ENCODE measurements at regions not wholly inside any gene's neighbourhood (a gene's known extent, or its start where the extent isn't known, plus 50 kb on each side); places are given as distances from the start of the nearest gene placed in this dataset.
"Not testable (repeated sequence)": the region's sequence is repeated elsewhere in the genome, so short reads cannot be mapped to it uniquely, and the experiment has no call there.

DNA sequence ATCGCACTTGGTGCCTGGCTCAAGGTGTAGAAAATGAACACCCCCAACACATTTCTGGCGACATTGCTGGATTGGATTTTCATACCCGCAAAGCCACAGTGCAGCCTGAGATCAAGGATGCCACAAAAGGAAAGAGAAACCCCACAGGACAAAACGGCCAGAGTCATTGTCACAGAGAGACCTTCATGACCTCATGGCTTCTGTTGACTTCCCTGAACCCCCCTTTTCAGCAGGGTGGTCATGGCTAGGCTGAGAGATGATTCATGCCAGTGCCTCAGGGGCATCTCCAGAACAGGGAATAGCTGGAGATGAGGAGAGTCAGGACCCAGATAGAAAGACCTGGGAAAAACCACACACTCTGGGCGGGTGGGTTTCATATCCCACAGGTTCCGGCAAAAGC, 122.0 kb downstream of the C16orf95 start:
- DNase-seq, result no peak

DNA sequence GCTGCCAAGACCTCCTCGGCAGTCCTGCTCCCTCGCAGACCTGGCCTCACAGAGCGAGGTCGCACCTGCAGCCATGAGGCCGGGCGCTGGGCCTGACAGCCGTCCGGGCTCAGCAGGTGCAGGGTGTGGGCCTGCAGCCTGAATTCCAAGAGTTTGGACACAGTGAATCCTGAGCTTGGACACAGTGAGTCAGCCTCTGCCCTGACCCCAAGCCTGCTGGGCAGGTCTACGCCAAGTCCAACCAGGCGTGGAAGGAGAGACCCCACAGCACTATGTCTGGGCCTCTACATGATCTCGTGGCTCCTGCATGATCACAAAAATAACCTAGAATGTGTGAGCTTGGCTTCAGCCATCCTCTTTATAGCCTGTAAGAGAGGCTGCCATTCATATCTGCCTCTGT, 121.0 kb downstream of the C16orf95 start:
- DNase-seq, result no peak

DNA sequence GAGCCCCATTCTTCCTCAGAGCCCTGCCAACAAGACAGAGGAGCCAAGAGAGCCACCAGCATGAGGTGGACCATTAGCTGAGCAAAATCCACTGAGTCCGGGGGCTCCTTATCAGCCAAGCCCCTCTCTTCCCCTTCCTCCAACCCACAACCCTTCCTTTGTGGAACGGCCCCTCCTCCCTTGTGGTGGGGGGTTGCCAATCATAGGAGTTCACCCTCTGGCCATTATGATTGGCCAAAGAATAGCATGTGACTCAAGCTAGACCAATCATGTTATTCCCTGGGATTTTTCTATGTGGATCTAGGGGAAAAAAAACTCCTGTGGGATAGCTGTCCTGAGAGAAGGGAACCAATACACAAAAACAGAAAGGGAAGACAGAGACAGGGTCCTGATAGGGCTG, 120.5 kb downstream of the C16orf95 start:
- DNase-seq, result no peak

DNA sequence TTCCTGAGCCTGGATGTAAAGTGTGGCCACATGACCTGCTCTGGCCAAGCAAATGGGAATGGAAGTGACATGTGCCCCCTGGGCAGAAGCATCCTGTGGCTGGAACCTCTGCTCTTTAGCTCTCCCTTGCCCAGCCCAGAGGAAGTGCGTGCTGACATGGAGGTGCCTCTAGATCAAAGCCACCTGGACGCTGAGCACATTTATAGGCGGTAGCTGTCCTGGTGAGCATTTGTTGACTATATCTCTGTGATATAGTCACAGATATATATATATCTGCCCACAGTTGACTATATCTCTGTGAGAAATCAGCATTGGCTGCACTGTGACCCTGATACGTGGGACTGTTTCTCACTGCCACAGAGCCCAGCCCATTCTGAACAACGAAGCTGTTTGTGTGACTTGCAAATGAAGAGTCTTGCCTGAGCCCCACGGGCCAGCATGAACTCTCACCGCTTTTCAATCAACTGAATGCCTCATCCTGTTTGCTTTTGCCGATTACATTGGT, 118.8 kb downstream of the C16orf95 start:
- no peak for DNase-seq

DNA sequence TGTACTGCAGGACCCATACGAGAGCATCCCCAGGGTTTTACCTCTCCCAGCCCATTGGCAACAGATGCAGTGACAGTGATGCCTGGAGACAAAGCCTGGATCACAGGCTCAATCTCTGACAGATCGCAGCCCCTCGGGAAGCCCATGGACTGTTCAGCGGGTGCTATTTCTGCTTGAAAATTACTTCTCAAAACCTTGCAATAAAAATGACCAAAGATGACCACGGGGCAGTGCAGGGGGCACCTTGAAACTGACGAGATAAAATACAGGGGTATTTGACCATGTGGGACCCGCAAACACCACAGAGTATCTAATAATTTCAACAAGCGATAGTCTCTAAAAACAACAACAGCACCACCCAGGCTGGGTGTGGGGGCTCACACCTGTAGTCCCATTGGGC, 118.3 kb downstream of the C16orf95 start:
- no peak for DNase-seq

DNA sequence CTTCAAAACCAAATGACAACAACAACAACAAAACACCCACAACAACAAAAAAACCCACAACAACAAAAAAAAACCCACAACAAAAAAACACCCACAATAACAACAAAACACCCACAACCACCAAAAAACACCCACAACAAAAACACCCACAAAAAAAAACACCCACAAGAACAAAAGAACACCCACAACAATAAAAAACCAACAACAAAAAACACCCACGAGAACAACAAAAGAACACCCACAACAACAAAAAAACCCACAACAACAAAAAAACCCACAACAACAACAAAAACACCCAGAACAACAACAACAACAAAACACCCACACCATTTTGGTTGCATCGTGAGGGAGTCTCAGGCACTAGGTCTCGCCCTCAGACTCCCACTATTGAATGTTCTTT, 117.8 kb downstream of the C16orf95 start:
- DNase-seq, result no peak

DNA sequence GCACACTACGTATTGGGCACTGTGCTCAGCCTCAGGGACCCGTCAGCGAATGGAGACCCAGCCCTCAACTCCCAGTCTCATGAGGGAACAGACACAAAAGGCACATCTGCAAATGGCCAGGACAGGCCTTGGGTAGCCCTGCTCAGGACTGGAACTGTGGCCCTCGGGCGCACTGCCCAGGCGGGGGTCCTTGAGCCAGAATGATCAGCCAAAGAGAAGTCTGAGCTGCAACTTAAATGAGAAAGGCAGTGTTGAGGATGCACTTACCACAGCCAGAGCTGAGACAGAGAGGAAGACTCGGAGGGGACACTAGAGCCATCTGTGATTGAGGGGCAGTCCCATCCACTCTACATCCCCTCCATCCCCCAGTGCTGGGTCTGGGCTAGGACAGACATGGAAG, 117.3 kb downstream of the C16orf95 start:
- DNase-seq, result no peak

DNA sequence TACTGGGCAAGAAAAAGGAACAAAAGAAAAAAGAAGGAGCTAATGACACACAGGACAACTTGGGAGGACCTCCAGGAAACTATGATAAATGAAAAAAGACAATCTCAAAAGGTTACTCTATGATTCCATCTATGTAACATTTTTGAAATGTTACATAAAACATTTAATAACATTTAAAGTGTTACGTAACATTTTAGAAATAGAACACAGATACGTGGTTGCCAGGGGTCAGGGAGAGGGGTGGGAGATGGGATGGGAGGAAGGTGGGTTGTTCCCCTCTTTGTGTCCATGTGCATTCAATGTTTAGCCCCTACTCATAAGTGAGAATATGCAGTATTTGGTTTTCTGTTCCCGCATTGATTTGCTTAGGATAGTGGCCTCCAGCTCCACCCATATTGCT, 116.6 kb downstream of the C16orf95 start:
- DNase-seq, result no peak

DNA sequence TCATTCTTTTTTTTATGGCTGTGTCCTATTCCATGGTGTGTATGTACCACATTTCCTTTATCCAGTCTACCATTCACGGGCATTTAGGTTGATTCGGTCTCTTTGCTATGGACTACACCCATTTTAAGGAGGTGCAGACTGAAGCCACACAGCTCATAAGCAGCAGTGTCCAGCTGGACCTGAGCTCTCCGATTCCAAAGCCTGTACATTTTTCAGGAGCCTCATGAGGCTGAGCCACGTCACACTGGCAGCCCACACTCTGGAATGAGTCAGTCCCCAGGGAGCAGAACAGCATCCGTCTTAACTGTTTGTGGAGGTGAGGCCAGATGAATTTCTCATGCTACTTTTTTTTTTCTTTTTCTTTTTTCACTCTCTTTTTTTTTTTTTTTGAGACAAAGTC, 116.1 kb downstream of the C16orf95 start:
- DNase-seq, result no peak

DNA sequence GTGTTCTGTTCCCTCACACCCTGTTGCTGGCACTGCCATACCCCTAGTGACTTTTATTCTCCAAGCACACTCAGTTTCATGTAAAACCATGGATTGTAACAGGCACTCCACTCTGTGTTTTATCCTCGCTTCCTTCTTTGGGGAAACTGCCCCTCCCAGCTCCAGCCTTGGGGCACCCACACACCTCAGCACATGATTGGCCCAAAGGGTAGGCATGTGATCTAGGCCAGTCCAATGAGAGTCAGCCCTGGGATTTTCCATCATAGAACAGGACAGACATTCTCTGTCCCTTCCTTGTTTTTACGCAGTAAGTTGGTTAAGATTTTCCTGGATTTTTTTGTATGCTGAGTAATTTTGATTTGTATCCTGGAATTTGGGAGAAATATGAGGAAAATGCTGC, 115.4 kb downstream of the C16orf95 start:
- no peak for DNase-seq

DNA sequence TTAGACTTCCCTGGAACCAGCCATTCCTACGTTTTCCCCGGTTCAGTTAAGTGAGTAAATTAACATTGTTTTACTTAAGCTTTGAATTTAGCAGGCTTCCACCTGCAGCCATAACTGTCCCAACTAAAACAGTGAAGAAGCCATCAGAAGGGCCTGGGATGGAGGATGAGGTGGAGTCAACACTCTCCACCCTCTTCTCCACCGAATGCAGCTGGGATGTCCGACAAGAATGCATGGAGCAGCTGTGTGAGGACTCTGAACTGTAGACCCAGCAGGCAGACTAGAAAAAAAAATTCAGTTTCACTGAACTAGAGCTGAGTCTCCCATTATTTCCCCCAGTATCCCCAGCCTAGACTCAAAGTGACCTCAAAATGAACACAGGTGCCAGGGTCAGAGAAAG, 114.8 kb downstream of the C16orf95 start:
- no peak for DNase-seq

DNA sequence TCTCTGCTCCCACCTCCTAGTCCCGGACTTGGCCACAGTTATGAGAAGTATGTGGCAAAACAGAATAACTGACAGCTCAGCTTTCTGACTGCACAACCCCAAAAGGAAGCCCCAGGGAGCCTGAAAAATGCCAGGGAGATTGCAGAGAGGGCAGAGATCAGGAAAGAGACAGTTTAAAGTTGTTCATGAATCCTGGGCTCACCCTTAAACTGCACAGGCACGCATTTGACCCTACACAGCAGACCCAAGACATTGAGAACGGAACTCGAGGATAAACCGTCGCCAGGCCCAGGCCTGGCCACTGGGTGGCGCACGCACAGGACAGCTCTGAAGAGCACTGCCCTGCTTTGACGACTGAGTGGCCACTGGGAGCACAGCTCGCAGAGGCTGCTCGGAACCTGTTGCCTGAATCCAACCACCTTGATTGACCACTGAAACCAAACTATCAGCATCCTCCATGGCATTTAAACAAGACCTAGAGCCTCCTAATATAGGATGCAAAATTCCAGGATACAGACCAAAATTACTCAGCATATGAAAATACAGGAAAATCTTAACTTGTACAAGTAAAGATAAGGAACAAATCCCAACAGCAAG, 114.0 kb downstream of the C16orf95 start:
- DNase-seq, result peak; percentile 82

DNA sequence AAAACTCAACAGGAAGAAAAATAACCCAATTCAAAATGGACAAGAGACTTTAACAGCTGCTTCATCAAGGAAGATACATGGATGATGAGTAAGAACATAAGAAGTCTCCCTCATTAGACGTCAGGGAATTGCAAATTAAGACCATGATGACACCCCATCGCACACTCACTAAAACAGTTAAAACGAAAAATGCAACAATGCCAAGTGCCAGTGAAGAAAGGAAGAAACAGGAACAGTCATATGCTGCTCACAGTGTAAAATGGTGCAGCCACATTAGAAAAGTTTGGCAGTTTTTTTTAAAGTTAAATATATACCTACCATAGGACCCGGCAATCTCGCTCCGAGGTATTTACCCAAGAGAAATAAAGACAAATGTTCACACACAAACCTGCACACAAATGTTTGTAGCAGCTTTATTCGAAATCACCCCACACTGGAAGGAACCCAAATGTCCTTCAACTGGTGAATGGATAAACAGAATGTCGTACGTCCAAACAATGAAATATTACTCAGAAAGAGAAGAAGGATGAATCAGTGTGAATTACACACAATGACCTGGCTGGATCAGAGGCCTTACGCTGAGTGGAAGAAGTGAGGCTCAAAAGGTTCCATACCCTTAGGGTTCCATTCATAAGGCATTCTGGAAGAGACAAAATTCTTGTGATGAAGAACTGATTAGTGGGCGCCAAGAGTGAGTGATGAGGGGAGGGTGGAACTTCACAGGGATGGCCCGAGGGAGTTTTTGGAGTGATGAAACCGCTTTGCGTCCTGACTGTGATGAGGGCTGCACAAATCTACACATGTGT, 110.3 kb downstream of the C16orf95 start:
- DNase-seq, result no peak

DNA sequence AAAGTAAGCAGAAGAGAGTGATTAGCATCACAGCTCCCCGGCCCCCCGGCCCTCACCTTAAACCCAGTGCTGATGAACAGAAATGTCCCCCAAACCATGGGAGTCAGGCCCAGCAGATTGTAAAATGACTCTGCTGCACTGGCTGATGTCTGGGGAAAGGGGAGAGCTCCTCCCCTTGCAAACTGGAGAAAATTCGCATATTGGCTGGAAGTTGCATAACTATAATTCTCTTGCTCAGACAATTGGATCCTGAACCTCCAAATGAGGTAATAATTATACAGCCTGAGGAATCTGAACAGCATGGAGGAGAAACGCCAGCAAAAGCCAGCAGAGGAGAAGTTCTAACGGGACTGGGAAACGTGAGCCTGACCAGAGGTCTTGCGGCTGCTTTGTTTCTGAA, 109.7 kb downstream of the C16orf95 start:
- no peak for DNase-seq

DNA sequence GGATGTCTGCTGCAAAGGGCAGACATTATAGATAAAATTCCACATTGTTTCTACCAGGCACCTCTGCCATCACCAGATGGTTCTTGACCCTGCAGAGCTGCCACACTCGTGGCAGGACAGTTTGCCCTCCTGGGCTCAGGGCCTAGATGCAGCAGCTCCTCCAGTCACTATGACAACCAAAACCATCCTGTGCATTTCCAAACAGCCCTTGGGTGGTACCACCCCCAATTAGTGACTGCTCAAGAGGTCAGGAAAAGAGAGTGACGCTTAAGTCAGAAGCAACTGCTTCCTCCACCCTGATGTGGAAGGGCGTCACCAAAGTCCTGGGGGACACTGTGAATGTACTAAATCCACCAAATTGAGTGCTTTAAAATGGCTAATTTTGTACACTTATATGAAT, 109.2 kb downstream of the C16orf95 start:
- DNase-seq, result no peak

DNA sequence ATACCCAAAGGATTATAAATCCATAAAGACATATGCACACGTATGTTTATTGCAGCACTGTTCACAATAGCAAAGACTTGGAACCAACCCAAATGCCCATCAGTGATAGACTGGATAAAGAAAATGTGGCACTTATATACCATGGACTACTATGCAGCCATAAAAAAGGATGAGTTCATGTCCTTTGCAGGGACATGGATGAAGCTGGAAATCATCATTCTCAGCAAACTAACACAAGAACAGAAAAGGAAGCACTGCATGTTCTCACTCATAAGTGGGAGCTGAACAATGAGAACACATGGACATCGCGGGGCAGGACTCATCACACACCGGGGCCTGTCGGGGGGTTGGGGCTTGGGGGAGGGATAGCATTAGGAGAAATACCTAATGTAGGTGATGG, 108.2 kb downstream of the C16orf95 start:
- not testable (repeated sequence) for DNase-seq

DNA sequence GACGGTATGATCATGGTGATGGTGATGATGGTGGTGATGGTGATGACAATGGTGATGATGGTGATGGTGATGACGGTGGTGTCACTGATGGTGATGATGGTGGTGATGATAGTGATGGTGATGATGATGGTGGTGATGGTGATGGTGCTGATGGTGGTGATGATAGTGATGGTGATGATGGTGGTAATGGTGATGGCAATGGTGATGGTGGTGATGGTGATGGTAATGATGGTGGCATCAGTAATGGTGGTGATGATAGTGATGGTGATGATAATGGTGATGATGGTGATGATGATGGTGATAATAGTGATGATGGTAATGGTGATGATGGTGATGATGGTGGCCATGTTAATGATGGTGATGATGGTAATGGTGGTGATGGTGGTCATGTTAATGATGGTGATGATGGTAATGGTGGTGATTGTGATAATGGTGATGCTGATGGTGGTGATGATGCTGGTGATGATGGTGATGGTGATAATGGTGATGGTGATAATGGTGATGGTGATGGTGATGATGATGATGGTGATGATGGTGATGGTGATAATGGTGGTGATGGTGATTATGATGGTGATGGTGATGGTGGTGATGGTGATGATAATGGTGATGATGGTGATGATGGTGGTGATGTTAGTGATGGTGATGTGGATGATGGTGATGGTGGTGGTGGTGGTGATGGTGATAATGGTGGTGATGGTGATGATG, 107.2 kb downstream of the C16orf95 start:
- DNase-seq, result no peak

DNA sequence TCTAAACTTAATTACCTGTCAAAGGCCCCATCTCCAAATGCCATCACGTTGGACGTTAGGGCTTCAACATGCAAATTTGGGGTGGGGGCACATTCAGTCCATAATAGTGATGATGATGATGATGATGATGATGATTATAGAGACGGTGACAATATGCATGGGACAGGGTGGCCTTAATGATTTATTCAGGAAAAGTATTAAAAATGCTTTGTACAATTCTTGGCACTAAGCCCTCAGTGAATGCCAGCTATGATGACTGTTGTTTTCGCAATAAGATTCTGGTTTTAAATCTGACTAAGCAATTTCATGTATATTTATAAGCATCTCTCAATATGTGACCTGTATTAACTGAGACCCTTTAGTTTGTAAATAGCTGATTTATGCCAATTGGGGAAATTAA, 106.3 kb downstream of the C16orf95 start:
- no peak for DNase-seq

DNA sequence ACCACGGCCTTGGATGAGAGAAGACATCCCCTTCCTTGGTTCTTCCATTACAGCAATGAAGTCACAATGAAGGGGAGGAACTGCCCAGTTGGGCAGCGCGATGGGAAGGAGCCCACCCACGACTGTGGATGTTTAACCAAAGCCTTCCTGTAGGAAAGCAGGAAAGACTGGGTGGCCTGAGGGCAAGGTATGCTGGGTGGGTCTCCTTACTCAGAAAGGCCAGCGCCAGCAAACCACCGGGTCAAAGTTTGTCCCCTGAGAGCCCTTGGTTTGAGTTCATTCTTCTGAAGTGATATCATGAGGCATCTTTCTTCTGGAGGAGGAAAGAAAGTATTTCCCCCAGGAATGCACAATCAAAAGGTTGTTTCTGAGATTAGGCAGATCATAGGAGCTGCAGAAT, 105.2 kb downstream of the C16orf95 start:
- DNase-seq, result no peak

DNA sequence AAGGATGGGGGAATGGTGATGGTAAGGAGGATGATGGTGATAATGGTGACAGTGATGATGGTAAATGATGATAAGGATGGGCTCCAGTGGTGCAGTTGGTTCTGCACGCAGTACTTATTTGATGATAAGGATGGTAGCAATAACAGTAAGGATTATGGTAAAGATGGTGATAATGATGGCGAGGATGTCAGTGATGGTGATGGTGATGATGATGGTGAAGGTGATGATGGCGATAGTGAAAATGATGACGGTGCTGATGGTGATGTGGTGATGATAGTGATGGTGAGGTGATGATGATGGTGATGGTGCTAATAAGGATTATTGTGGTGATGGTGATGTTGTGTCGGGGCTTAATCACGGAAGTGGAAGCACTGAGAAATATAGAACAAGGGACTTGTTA, 103.7 kb downstream of the C16orf95 start:
- no peak for DNase-seq

DNA sequence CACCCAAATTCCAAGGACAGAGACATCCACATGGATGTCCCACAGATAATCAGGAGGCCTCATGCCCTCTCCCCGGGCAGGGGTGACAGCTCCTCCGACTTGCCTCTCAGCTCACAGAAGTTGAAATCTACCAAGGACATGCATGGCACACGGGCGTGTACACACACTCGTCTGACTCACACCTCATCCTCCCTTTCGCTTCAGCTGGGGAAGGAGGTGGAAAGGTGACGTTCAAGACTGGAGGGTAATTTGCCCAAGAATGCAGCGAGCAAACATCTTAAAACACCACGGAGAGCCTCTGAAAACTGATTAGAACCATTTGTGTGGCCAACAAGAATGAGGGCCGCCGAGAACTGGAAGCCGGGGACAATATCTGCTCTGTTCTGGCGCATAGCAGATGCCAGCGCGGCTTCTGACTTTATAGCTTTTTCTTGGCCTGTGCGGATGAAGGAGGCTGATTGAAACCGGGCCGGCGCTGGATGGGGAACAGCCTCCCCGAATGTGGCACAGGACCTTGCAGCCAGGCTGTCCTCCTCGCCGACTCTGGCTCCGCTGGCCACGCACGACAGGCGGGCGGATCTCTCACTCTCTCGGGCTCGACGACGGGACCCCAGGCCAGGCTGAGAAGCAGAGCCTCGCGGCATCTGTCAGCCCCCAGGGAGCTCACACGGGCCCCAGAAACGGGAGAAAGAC, 100.9 kb downstream of the C16orf95 start:
- peak; percentile 78 for DNase-seq

DNA sequence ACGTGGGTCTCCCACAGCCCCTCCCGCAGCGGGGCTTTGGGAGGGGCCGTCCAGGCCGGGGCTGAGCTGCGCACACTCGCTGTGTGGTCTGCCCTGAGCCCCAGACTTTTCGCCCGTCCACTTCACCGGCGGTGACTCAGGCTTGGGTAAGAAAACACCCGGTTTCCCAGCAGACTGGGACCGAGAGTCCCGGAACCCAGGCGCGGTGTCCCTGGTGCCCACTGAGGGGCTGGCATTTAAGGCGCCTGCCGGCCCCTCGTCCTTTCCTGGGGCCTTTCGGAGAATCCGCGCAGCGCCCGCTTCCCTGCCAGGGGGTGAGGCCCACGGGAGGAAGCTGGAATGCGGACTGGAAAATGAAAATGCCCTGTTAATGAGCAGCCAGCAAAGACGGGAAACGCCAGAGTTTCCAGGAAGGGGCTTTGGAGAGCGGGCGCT, 100.3 kb downstream of the C16orf95 start:
- peak; percentile 84 for DNase-seq

DNA sequence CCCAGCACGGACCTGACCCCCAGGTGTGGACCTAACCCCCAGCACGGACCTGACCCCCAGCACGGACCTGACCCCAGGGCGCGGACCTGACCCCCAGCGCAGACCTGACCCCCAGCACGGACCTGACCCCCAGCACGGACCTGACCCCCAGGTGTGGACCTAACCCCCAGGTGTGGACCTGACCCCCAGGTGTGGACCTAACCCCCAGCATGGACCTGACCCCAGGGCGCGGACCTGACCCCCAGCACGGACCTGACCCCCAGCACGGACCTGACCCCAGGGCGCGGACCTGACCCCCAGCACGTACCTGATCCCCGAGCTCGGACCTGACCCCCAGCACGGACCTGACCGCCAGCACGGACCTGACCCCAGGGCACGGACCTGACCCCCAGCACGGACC, 99.4 kb downstream of the C16orf95 start:
- DNase-seq, result not testable (repeated sequence)
